ENCODE measurements at regions not wholly inside any gene's neighbourhood (a gene's known extent, or its start where the extent isn't known, plus 50 kb on each side); places are given as distances from the start of the nearest gene placed in this dataset.

DNA sequence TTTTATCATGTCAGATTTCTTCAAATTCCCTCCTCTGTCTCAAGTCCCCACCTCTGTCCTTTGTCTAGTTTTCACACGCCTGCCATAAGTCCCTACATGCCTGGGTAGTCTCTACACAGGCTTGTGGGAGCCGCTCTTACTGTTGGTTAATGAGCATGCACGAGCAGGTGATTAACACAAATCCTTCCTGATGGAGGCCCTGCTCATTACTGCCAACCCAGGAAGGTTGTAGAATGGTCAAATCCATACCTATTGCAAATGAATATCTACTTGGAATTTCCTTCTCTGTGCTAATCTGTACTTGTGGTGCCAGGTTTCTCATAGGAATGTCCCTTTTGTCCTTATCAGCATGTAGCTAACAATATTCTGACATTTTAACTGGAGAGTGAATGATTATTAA lies 208.4 kb upstream of the HDX start:
- Histone ChIP-seq H3K27me3 (no peaks in the 10 kb centered on the region), H3K4me3 (no peak overlapping the region), H3K4me1 (peaks cover 0 to 6% (median 0%) of the 10 kb centered on the region in 3 donors), H3K9me3 (no peaks in the 10 kb centered on the region), H3K36me3 (no peaks in the 10 kb centered on the region), H3K27ac (no peak overlapping the region)
- DNase-seq: no peak
- 21 to 23% methylated on average over 3 of the region's 3 CpGs for WGBS, 2 donors
- TF ChIP-seq, protein P1, sequence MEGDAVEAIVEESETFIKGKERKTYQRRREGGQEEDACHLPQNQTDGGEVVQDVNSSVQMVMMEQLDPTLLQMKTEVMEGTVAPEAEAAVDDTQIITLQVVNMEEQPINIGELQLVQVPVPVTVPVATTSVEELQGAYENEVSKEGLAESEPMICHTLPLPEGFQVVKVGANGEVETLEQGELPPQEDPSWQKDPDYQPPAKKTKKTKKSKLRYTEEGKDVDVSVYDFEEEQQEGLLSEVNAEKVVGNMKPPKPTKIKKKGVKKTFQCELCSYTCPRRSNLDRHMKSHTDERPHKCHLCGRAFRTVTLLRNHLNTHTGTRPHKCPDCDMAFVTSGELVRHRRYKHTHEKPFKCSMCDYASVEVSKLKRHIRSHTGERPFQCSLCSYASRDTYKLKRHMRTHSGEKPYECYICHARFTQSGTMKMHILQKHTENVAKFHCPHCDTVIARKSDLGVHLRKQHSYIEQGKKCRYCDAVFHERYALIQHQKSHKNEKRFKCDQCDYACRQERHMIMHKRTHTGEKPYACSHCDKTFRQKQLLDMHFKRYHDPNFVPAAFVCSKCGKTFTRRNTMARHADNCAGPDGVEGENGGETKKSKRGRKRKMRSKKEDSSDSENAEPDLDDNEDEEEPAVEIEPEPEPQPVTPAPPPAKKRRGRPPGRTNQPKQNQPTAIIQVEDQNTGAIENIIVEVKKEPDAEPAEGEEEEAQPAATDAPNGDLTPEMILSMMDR (IDR thresholded peaks at IDR 0.05): no peak
- TF ChIP-seq POLR2A (IDR thresholded peaks at IDR 0.05): no peak
- intact Hi-C loops (cut with DNase I): no loop called here

DNA sequence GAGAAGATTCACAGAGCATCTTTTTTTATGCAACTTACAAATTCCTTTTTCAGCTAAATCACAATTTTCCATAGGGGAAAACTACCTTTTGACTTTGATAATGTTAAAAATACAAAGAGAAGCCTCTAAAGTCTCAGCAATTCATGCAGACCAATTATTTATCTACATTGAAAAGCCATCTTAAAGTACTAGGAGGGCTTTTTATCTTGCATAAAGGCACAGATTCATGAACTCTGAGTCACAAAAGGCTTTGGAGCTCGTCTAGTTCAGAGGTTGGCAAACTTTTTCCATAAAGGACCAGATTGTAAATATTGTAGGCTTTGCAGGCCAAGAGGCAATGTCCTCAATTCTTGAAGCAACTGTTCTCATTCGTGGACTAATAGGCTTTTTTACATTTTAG lies 210.4 kb upstream of the HDX start:
- no peak for DNase-seq
- TF ChIP-seq, protein P1 (IDR thresholded peaks at IDR 0.05): no peak
- no peak for TF ChIP-seq POLR2A (IDR thresholded peaks at IDR 0.05)
- no peaks in the 10 kb centered on the region for H3K27me3 ChIP-seq
- H3K4me3 ChIP-seq: no peak overlapping the region
- no peak overlapping the region for H3K27ac ChIP-seq
- peaks cover 0 to 6% (median 0%) of the 10 kb centered on the region in 3 donors for H3K4me1 ChIP-seq
- intact Hi-C loops (cut with DNase I): no loop called here
- 33 to 39% methylated on average over 2 of the region's 2 CpGs for WGBS, 2 donors
- H3K36me3 ChIP-seq: no peaks in the 10 kb centered on the region
- H3K9me3 ChIP-seq: no peaks in the 10 kb centered on the region

DNA sequence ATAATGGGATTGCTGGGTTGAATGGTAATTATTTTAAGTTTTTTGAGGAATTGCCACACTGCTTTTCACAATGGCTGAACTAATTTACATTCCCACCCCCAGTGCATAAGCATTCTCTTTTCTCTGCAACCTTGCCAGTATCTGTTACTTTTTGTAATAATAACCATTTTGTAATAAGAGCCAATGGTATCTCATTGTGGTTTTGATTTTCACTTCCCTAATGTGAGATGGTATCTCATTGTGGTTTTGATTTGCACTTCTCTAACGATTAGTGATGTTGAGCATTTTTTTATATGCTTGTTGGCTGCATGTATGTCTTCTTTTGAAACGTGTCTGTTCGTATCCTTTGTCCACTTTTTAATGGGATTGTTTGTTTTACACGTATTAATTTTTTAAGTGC lies 213.1 kb upstream of the HDX start:
- Histone ChIP-seq H3K36me3 (no peaks in the 10 kb centered on the region), H3K9me3 (no peaks in the 10 kb centered on the region), H3K27me3 (no peaks in the 10 kb centered on the region), H3K4me1 (peaks cover 0 to 1% (median 0%) of the 10 kb centered on the region in 3 donors), H3K27ac (no peak overlapping the region), H3K4me3 (no peak overlapping the region)
- WGBS, 2 donors: 27 to 37% methylated on average over 4 of the region's 4 CpGs
- no peak for TF ChIP-seq POLR2A (IDR thresholded peaks at IDR 0.05)
- TF ChIP-seq, protein P1 (IDR thresholded peaks at IDR 0.05): no peak
- DNase-seq: no peak
- intact Hi-C loops (cut with DNase I): no loop called here

DNA sequence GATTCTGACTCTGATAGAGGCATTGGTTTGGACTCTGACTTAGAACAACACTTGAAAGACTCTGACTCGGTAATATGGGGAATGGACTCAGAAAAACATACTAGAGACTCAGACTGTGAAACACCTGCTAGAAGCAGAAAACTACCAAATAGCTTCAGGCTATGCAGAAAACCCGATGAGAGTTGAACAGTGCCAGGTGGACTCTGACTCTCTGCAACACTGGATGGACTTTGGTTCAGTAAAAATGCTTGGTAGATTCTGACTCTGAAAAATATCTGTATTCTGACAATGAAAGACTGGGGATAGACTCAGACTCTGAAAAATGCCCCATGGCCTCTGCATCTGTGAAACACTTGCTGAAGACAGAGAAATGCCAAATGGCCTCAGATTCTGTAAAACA lies 215.1 kb upstream of the HDX start:
- WGBS, 2 donors: 43 to 56% methylated on average over 1 to 2 of the region's 2 CpGs
- Histone ChIP-seq H3K9me3 (no peaks in the 10 kb centered on the region), H3K4me1 (no peaks in the 10 kb centered on the region), H3K4me3 (no peak overlapping the region), H3K36me3 (no peaks in the 10 kb centered on the region), H3K27ac (no peak overlapping the region), H3K27me3 (no peaks in the 10 kb centered on the region)
- DNase-seq: no peak
- TF ChIP-seq, protein P1 (IDR thresholded peaks at IDR 0.05): no peak
- TF ChIP-seq POLR2A (IDR thresholded peaks at IDR 0.05): no peak
- intact Hi-C loops (cut with DNase I): no loop called here

DNA sequence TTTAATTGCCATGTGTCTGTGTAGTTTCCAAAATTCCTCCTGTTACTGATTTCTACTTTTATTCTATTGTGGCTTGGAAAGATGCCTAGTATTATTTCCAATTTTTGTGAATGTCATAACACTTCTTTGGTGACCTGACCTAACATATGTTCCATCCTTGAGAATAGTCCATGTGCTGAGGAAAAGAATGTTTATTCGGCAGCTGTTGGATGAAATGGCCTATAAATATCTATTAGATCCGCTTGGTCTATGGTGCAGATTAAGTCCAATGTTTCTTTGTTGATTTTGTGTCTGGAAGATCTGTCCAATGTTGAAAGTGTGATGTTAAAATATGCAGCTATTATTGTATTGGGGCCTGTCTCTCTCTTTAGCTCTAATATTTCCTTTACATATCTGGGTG lies 219.2 kb upstream of the HDX start:
- Histone ChIP-seq H3K4me3 (no peak overlapping the region), H3K4me1 (no peaks in the 10 kb centered on the region), H3K27me3 (no peaks in the 10 kb centered on the region), H3K27ac (no peak overlapping the region), H3K36me3 (no peaks in the 10 kb centered on the region), H3K9me3 (no peaks in the 10 kb centered on the region)
- 71 to 72% methylated on average over 2 of the region's 2 CpGs for WGBS, 2 donors
- DNase-seq: no peak
- no peak for TF ChIP-seq POLR2A (IDR thresholded peaks at IDR 0.05)
- TF ChIP-seq, protein P1 (IDR thresholded peaks at IDR 0.05): no peak
- intact Hi-C loops (cut with DNase I): no loop called here
